HepG2 (cell line): ENCODE measurements at regions not wholly inside any gene's neighbourhood (a gene's known extent, or its start where the extent isn't known, plus 50 kb on each side); places are given as distances from the start of the nearest gene placed in this dataset.
A peak's percentile ranks its signal among the peaks of the same experiment; 100 is the strongest.

ENCODE experiments used
- ATF7-NPFF ChIP-seq: sonication (generic); formaldehyde crosslinking; IDR thresholded peaks from 2 replicates; pipeline ENCODE4 v1.8.1; 2023; ENCODE audit warnings: mild to moderate bottlenecking, low read depth, missing genetic modification reagents, moderate library complexity
- GLI4 ChIP-seq: sonication (generic); formaldehyde crosslinking; IDR thresholded peaks from 2 replicates; pipeline ENCODE4 v1.5.1; 2020; ENCODE audit warnings: missing genetic modification reagents, mild to moderate bottlenecking, moderate library complexity, borderline replicate concordance
- HNRNPH1 ChIP-seq: fragments of 200-400 bp; formaldehyde crosslinking; optimal IDR thresholded peaks from 2 replicates; pipeline ENCODE3; 2017; ENCODE audit warnings: mild to moderate bottlenecking, low read depth, low read length
- KAT2B ChIP-seq: fragments of 150-350 bp; IDR thresholded peaks from 2 replicates; pipeline ENCODE4 v1.6.1; 2014; ENCODE audit warnings: low read depth, low read length, borderline replicate concordance
- NFIC ChIP-seq: IDR thresholded peaks from 2 replicates; pipeline ENCODE4 v1.6.1; 2012; ENCODE audit warnings: mild to moderate bottlenecking, low read length, inconsistent platforms
- PRPF4 ChIP-seq: fragments of 200-400 bp; formaldehyde crosslinking; IDR thresholded peaks from 2 replicates; pipeline ENCODE4 v1.6.1; 2016; ENCODE audit warnings: low read length, low read depth; ENCODE audit not compliant: poor library complexity, severe bottlenecking
- RFX1 ChIP-seq: fragments of 450-650 bp; IDR thresholded peaks from 2 replicates; pipeline ENCODE4 v1.6.1; 2017
- TCF12 ChIP-seq, 2 experiments: fragments of 450-650 bp in 1 of 2; sonication (generic) in 1 of 2; formaldehyde crosslinking in 1 of 2; IDR thresholded peaks; 2 replicates each; pipeline versions ENCODE4 v1.6.1 to v1.8.0; 2017 to 2022; ENCODE audit warnings: antibody characterized with exemption in 1 of 2, mild to moderate bottlenecking in 1 of 2, missing genetic modification reagents in 1 of 2, moderate library complexity in 1 of 2
- ZIK1 ChIP-seq: sonication (generic); formaldehyde crosslinking; IDR thresholded peaks from 2 replicates; pipeline ENCODE4 v1.5.0; 2020; ENCODE audit warnings: mild to moderate bottlenecking, low read depth, missing genetic modification reagents, borderline replicate concordance
- ZMAT3 ChIP-seq: sonication (generic); formaldehyde crosslinking; conservative IDR thresholded peaks from 2 replicates; pipeline ENCODE4 v1.7.0; 2021; ENCODE audit warnings: missing genetic modification reagents
- ZNF230 ChIP-seq: sonication (generic); formaldehyde crosslinking; IDR thresholded peaks from 2 replicates; pipeline ENCODE4 v1.4.0; 2020; ENCODE audit warnings: mild to moderate bottlenecking, missing genetic modification reagents
- ZNF282 ChIP-seq: fragments of 450-650 bp; IDR thresholded peaks from 2 replicates; pipeline ENCODE4 v1.6.1; 2018; ENCODE audit not compliant: partially characterized antibody
- ZNF552 ChIP-seq: sonication (generic); formaldehyde crosslinking; IDR thresholded peaks from 2 replicates; pipeline ENCODE4 v1.9.0; 2022; ENCODE audit warnings: missing genetic modification reagents, mild to moderate bottlenecking, borderline replicate concordance
- TF ChIP-seq, protein P1 (sequence below): sonication (generic); formaldehyde crosslinking; IDR thresholded peaks from 2 replicates; pipeline ENCODE4 v1.4.0; 2020; ENCODE audit warnings: missing genetic modification reagents, borderline replicate concordance
- TF ChIP-seq, protein P2 (sequence below): sonication (generic); formaldehyde crosslinking; IDR thresholded peaks from 2 replicates; pipeline ENCODE4; 2020; ENCODE audit warnings: missing genetic modification reagents, mild to moderate bottlenecking, borderline replicate concordance
- TF ChIP-seq, protein P3 (sequence below): sonication (generic); formaldehyde crosslinking; conservative IDR thresholded peaks from 2 replicates; pipeline ENCODE4 v1.4.0; 2020; ENCODE audit warnings: missing genetic modification reagents

DNA sequence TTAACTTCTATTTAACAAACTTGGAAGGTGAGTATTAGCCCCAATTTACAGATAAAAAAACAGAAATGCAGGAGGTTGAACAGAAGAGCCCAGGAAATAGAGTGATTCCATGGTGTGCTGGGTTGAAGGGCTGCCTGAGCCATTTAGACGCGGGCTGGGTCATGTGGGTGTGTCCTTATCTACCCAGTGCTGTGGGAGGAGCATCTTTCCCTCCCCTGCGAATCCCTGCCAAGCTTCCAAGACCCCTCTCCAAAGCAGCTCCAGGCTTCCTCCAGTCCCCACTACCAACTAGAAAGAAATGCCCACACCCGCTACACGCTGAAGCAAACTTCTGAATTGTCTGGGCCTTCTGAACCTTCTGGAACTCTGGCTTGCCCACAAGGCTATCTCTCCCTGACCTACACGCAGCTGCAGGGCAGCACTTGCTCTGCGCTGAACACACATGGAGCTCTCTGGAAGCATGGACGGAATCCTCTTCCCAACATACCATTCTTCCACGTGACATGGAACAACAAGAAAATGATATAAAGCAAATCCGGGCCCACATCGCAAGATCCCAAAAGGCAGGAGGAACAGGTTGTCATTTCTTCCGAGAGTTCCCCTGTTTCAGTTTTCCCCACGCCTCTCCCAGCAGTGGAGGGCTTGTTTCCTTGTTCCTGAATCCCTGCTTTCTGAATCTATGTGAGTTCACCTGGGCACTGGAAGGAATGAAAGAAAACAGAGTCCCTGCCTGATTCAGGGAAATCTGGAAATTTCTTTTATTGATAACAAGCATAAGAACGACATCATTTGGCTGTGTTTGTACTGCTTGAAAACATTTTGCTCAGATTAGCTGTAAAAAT is 562.7 kb upstream of the ID2 start (continued):
- TF ChIP-seq ZMAT3 (no peak), KAT2B (no peak), HNRNPH1 (no peak), ZNF552 (CRISPR knock-in tag) (no peak), NFIC (no peak), RFX1 (no peak), ZNF282 (no peak), GLI4 (CRISPR knock-in tag) (no peak), ATF7-NPFF (CRISPR knock-in tag) (no peak), ZNF230 (CRISPR knock-in tag) (no peak), ZIK1 (CRISPR knock-in tag) (0 out of 2 replicates have a peak, but pooled peaks have one; percentile 7), TCF12 (IDR thresholded peaks at IDR 0.05) (no peak), TCF12 (CRISPR knock-in tag; IDR thresholded peaks at IDR 0.05) (peak; percentile 74; the same call in 1 of the 2 replicates), PRPF4 (peak; percentile 51)
- TF ChIP-seq, protein P1, sequence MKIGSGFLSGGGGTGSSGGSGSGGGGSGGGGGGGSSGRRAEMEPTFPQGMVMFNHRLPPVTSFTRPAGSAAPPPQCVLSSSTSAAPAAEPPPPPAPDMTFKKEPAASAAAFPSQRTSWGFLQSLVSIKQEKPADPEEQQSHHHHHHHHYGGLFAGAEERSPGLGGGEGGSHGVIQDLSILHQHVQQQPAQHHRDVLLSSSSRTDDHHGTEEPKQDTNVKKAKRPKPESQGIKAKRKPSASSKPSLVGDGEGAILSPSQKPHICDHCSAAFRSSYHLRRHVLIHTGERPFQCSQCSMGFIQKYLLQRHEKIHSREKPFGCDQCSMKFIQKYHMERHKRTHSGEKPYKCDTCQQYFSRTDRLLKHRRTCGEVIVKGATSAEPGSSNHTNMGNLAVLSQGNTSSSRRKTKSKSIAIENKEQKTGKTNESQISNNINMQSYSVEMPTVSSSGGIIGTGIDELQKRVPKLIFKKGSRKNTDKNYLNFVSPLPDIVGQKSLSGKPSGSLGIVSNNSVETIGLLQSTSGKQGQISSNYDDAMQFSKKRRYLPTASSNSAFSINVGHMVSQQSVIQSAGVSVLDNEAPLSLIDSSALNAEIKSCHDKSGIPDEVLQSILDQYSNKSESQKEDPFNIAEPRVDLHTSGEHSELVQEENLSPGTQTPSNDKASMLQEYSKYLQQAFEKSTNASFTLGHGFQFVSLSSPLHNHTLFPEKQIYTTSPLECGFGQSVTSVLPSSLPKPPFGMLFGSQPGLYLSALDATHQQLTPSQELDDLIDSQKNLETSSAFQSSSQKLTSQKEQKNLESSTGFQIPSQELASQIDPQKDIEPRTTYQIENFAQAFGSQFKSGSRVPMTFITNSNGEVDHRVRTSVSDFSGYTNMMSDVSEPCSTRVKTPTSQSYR (CRISPR knock-in tag): no peak
- TF ChIP-seq, protein P2, sequence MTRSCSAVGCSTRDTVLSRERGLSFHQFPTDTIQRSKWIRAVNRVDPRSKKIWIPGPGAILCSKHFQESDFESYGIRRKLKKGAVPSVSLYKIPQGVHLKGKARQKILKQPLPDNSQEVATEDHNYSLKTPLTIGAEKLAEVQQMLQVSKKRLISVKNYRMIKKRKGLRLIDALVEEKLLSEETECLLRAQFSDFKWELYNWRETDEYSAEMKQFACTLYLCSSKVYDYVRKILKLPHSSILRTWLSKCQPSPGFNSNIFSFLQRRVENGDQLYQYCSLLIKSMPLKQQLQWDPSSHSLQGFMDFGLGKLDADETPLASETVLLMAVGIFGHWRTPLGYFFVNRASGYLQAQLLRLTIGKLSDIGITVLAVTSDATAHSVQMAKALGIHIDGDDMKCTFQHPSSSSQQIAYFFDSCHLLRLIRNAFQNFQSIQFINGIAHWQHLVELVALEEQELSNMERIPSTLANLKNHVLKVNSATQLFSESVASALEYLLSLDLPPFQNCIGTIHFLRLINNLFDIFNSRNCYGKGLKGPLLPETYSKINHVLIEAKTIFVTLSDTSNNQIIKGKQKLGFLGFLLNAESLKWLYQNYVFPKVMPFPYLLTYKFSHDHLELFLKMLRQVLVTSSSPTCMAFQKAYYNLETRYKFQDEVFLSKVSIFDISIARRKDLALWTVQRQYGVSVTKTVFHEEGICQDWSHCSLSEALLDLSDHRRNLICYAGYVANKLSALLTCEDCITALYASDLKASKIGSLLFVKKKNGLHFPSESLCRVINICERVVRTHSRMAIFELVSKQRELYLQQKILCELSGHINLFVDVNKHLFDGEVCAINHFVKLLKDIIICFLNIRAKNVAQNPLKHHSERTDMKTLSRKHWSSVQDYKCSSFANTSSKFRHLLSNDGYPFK: no peak
- TF ChIP-seq, protein P3, sequence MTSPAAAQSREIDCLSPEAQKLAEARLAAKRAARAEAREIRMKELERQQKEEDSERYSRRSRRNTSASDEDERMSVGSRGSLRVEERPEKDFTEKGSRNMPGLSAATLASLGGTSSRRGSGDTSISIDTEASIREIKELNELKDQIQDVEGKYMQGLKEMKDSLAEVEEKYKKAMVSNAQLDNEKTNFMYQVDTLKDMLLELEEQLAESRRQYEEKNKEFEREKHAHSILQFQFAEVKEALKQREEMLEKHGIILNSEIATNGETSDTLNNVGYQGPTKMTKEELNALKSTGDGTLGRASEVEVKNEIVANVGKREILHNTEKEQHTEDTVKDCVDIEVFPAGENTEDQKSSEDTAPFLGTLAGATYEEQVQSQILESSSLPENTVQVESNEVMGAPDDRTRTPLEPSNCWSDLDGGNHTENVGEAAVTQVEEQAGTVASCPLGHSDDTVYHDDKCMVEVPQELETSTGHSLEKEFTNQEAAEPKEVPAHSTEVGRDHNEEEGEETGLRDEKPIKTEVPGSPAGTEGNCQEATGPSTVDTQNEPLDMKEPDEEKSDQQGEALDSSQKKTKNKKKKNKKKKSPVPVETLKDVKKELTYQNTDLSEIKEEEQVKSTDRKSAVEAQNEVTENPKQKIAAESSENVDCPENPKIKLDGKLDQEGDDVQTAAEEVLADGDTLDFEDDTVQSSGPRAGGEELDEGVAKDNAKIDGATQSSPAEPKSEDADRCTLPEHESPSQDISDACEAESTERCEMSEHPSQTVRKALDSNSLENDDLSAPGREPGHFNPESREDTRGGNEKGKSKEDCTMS (CRISPR knock-in tag): no peak
